ENCODE measurements at regions not wholly inside any gene's neighbourhood (a gene's known extent, or its start where the extent isn't known, plus 50 kb on each side); places are given as distances from the start of the nearest gene placed in this dataset.

DNA sequence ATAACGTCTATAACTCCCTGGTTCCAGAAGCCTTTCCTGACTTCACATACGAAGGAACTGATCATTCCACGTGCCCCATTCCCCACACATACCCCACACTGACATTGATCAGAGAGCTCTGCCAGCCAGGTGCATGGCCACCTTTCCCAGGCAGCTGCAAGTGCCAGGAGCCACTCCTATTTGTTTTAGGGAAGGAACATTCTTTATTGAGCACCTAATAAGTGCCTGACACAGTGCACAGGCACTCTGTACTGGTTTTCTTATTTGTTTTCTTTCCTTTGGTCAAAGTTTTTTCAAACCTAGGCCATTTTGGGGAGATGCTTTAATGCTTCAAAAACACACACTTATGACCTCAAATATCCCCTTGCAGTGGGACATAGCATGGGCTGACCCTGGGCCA, 50.0 kb downstream of the PITPNM2 start:
- Histone ChIP-seq H4K20me1 (ENCODE audit: insufficient read depth) (no peaks in the 10 kb centered on the region), H3K4me2 (ENCODE audit: low read length) (no peak overlapping the region), H3K9ac (ENCODE audit: low read length) (no peak overlapping the region), H3K27ac (ENCODE audit: low read length) (no peak overlapping the region), H3K9me2 (ENCODE audit: insufficient read depth, low read length) (no peaks in the 10 kb centered on the region), H3F3A (ENCODE audit: insufficient read depth, low read length, poor library complexity, severe bottlenecking) (no peaks in the 10 kb centered on the region), H3K79me2 (replicated peaks; ENCODE audit: insufficient read depth, low read length) (no peaks in the 10 kb centered on the region), H3K36me3 (ENCODE audit: insufficient read depth, low read length) (no peaks in the 10 kb centered on the region), H3K9me3 (ENCODE audit: low read length) (no peaks in the 10 kb centered on the region), H3K27me3 (ENCODE audit: insufficient read depth, low read depth, low read length) (no peaks in the 10 kb centered on the region), H3K4me3 (ENCODE audit: low read length) (no peak overlapping the region), H2AFZ (ENCODE audit: low read depth, low read length) (no peak overlapping the region)
- no peak for TF ChIP-seq EZH2 (IDR thresholded peaks at IDR 0.05; ENCODE audit: borderline replicate concordance, insufficient read depth, low read length, poor library complexity, severe bottlenecking)
- TF ChIP-seq EP300 (conservative IDR thresholded peaks at IDR 0.05; ENCODE audit: poor library complexity, severe bottlenecking): no peak
- TF ChIP-seq, protein P1, sequence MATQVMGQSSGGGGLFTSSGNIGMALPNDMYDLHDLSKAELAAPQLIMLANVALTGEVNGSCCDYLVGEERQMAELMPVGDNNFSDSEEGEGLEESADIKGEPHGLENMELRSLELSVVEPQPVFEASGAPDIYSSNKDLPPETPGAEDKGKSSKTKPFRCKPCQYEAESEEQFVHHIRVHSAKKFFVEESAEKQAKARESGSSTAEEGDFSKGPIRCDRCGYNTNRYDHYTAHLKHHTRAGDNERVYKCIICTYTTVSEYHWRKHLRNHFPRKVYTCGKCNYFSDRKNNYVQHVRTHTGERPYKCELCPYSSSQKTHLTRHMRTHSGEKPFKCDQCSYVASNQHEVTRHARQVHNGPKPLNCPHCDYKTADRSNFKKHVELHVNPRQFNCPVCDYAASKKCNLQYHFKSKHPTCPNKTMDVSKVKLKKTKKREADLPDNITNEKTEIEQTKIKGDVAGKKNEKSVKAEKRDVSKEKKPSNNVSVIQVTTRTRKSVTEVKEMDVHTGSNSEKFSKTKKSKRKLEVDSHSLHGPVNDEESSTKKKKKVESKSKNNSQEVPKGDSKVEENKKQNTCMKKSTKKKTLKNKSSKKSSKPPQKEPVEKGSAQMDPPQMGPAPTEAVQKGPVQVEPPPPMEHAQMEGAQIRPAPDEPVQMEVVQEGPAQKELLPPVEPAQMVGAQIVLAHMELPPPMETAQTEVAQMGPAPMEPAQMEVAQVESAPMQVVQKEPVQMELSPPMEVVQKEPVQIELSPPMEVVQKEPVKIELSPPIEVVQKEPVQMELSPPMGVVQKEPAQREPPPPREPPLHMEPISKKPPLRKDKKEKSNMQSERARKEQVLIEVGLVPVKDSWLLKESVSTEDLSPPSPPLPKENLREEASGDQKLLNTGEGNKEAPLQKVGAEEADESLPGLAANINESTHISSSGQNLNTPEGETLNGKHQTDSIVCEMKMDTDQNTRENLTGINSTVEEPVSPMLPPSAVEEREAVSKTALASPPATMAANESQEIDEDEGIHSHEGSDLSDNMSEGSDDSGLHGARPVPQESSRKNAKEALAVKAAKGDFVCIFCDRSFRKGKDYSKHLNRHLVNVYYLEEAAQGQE (IDR thresholded peaks at IDR 0.05; ENCODE audit: borderline replicate concordance): no peak
- no peak for TF ChIP-seq TAF1 (IDR thresholded peaks at IDR 0.05; ENCODE audit: low read depth)
- TF ChIP-seq MXI1 (conservative IDR thresholded peaks at IDR 0.05; ENCODE audit: poor library complexity, severe bottlenecking): no peak
- no peak for TF ChIP-seq SMC3 (conservative IDR thresholded peaks at IDR 0.05; ENCODE audit: poor library complexity)
- TF ChIP-seq POLR2AphosphoS5 (IDR thresholded peaks at IDR 0.05): no peak
- TF ChIP-seq, protein P2, sequence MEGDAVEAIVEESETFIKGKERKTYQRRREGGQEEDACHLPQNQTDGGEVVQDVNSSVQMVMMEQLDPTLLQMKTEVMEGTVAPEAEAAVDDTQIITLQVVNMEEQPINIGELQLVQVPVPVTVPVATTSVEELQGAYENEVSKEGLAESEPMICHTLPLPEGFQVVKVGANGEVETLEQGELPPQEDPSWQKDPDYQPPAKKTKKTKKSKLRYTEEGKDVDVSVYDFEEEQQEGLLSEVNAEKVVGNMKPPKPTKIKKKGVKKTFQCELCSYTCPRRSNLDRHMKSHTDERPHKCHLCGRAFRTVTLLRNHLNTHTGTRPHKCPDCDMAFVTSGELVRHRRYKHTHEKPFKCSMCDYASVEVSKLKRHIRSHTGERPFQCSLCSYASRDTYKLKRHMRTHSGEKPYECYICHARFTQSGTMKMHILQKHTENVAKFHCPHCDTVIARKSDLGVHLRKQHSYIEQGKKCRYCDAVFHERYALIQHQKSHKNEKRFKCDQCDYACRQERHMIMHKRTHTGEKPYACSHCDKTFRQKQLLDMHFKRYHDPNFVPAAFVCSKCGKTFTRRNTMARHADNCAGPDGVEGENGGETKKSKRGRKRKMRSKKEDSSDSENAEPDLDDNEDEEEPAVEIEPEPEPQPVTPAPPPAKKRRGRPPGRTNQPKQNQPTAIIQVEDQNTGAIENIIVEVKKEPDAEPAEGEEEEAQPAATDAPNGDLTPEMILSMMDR (IDR thresholded peaks at IDR 0.05; ENCODE audit: poor library complexity, severe bottlenecking): no peak
- no peak for TF ChIP-seq RAD21 (conservative IDR thresholded peaks at IDR 0.05)

DNA sequence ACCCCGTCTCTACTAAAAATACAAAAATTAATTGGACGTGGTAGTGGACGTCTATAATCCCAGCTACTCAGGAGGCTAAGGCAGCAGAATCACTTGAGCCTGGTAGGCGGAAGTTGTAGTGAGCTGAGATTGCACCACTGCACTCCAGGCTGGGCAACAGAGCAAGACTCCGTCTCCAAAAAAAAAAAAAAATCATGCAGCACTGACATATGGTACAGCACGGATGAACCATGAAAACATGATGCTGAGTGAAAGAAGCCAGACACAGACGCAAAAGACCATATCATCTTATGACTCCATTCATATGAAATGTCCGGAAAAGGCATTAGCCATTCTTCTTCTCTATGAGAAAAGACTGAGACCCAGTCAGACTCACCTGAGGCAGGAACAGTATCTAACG, 50.4 kb downstream of the PITPNM2 start:
- no peak for TF ChIP-seq POLR2AphosphoS5 (IDR thresholded peaks at IDR 0.05)
- TF ChIP-seq SMC3 (conservative IDR thresholded peaks at IDR 0.05; ENCODE audit: poor library complexity): no peak
- no peak for TF ChIP-seq MXI1 (conservative IDR thresholded peaks at IDR 0.05; ENCODE audit: poor library complexity, severe bottlenecking)
- TF ChIP-seq, protein P1 (IDR thresholded peaks at IDR 0.05; ENCODE audit: borderline replicate concordance): no peak
- no peak for TF ChIP-seq TAF1 (IDR thresholded peaks at IDR 0.05; ENCODE audit: low read depth)
- TF ChIP-seq EP300 (conservative IDR thresholded peaks at IDR 0.05; ENCODE audit: poor library complexity, severe bottlenecking): no peak
- no peak for TF ChIP-seq RAD21 (conservative IDR thresholded peaks at IDR 0.05)
- TF ChIP-seq EZH2 (IDR thresholded peaks at IDR 0.05; ENCODE audit: borderline replicate concordance, insufficient read depth, low read length, poor library complexity, severe bottlenecking): no peak
- TF ChIP-seq, protein P2 (IDR thresholded peaks at IDR 0.05; ENCODE audit: poor library complexity, severe bottlenecking): no peak
- Histone ChIP-seq H2AFZ (ENCODE audit: low read depth, low read length) (no peak overlapping the region), H3K27me3 (ENCODE audit: insufficient read depth, low read depth, low read length) (no peaks in the 10 kb centered on the region), H3K4me2 (ENCODE audit: low read length) (no peak overlapping the region), H3K9ac (ENCODE audit: low read length) (no peak overlapping the region), H3K9me2 (ENCODE audit: insufficient read depth, low read length) (no peaks in the 10 kb centered on the region), H3K9me3 (ENCODE audit: low read length) (no peaks in the 10 kb centered on the region), H3K4me3 (ENCODE audit: low read length) (no peak overlapping the region), H3K79me2 (replicated peaks; ENCODE audit: insufficient read depth, low read length) (no peaks in the 10 kb centered on the region), H3K36me3 (ENCODE audit: insufficient read depth, low read length) (no peaks in the 10 kb centered on the region), H3F3A (ENCODE audit: insufficient read depth, low read length, poor library complexity, severe bottlenecking) (no peaks in the 10 kb centered on the region), H3K27ac (ENCODE audit: low read length) (no peak overlapping the region), H4K20me1 (ENCODE audit: insufficient read depth) (no peaks in the 10 kb centered on the region)
